ENCODE measurements at regions not wholly inside any gene's neighbourhood (a gene's known extent, or its start where the extent isn't known, plus 50 kb on each side); places are given as distances from the start of the nearest gene placed in this dataset.

- H3K9me3 ChIP-seq (ENCODE audit: control insufficient read depth, insufficient read depth, low read depth, low read length), result no peaks in the 10 kb centered on the region
Measured at GRCh38 chr20:56776345-56776744, 147.2 kb downstream of the TFAP2C start.

GRCh38 chr20:56778765-56779195 is 149.7 kb downstream of the TFAP2C start:
- in situ Hi-C loops (cut with HindIII; ENCODE audit: low pct_unique_long_range_greater_than_20kb, low sequenced_read_pairs), result no loop called here
- ATAC-seq (peak; percentile 72), DNase-seq (ENCODE audit: low read depth, low spot score) (no peak)
- Histone ChIP-seq H3K27me3 (ENCODE audit: control insufficient read depth, insufficient read depth, low read length) (no peaks in the 10 kb centered on the region), H3K36me3 (ENCODE audit: control insufficient read depth, insufficient read depth, low read length) (no peaks in the 10 kb centered on the region), H3K4me1 (ENCODE audit: control insufficient read depth, insufficient read depth, low read length) (peaks cover 28% of the 10 kb centered on the region), H3K9me3 (ENCODE audit: control insufficient read depth, insufficient read depth, low read depth, low read length) (no peaks in the 10 kb centered on the region), H3K4me3 (ENCODE audit: low read depth in 2 of 2, low read length in 2 of 2) (no peak overlapping the region), H3K27ac (ENCODE audit: low read length) (peak overlapping the region; percentile 69)
- ChIA-PET CTCF (no interaction called here), POLR2A (no interaction called here)
- BruUV-seq (replicated peaks), result no TSS peak
- intact Hi-C loops (cut with micrococcal nuclease; ENCODE audit: unreplicated experiment), result no loop called here
- no peak for TF ChIP-seq TCF7L2 (IDR thresholded peaks at IDR 0.05; ENCODE audit: low read depth, low read length)
- TF ChIP-seq REST (IDR thresholded peaks at IDR 0.05; ENCODE audit: insufficient read depth in 1 of 2, low read depth in 2 of 2, low read length in 1 of 2), result no peak

More at GRCh38 chr20:56776345-56776744, 147.2 kb downstream of the TFAP2C start:
- ATAC-seq, result no peak
- H3K36me3 ChIP-seq (ENCODE audit: control insufficient read depth, insufficient read depth, low read length), result no peaks in the 10 kb centered on the region
- H3K27ac ChIP-seq (ENCODE audit: low read length), result no peak overlapping the region
- no peak for DNase-seq (ENCODE audit: low read depth, low spot score)
- H3K27me3 ChIP-seq (ENCODE audit: control insufficient read depth, insufficient read depth, low read length), result no peaks in the 10 kb centered on the region
- peaks cover 23% of the 10 kb centered on the region for H3K4me1 ChIP-seq (ENCODE audit: control insufficient read depth, insufficient read depth, low read length)
- TF ChIP-seq POLR2AphosphoS5 (IDR thresholded peaks at IDR 0.05; ENCODE audit: low read depth, low read length) (no peak), SIN3A (IDR thresholded peaks at IDR 0.05; ENCODE audit: borderline replicate concordance, insufficient read depth, low read depth, low read length) (no peak), CTCF (IDR thresholded peaks at IDR 0.05) (no peak), REST (IDR thresholded peaks at IDR 0.05; ENCODE audit: insufficient read depth in 1 of 2, low read depth in 2 of 2, low read length in 1 of 2) (no peak), TCF7L2 (IDR thresholded peaks at IDR 0.05; ENCODE audit: low read depth, low read length) (no peak)
- in situ Hi-C loops (cut with HindIII; ENCODE audit: low pct_unique_long_range_greater_than_20kb, low sequenced_read_pairs) (no loop called here), intact Hi-C loops (cut with micrococcal nuclease; ENCODE audit: unreplicated experiment) (no loop called here)
- CTCF ChIA-PET, result no interaction called here
- no peak overlapping the region for H3K4me3 ChIP-seq (ENCODE audit: low read depth in 2 of 2, low read length in 2 of 2)
- BruUV-seq (replicated peaks), result no TSS peak
- POLR2A ChIA-PET, result no interaction called here
